GM12873 (cell line): ENCODE measurements at regions not wholly inside any gene's neighbourhood (a gene's known extent, or its start where the extent isn't known, plus 50 kb on each side); places are given as distances from the start of the nearest gene placed in this dataset.

Source experiments
- CTCF ChIP-seq: IDR thresholded peaks from 2 replicates; pipeline ENCODE4 v1.5.1; 2012; ENCODE audit warnings: low read depth, mild to moderate bottlenecking, moderate library complexity, low read length, control low read depth; ENCODE audit not compliant: insufficient read depth; ENCODE audit errors: missing control alignments

- no peak for TF ChIP-seq CTCF
Measured at GRCh38 chr2:165033402-165033801, 78.1 kb upstream of the SLC38A11 start.

GRCh38 chr2:165032559-165032958 is 77.2 kb upstream of the SLC38A11 start:
- TF ChIP-seq CTCF = no peak

- no peak for TF ChIP-seq CTCF
Measured at GRCh38 chr2:165024199-165024598, 68.9 kb upstream of the SLC38A11 start.

- no peak for TF ChIP-seq CTCF
Measured at GRCh38 chr2:165022781-165023180, 67.5 kb upstream of the SLC38A11 start.

GRCh38 chr2:165017966-165018596 is 62.8 kb upstream of the SLC38A11 start:
- TF ChIP-seq CTCF = no peak

GRCh38 chr2:165016772-165017411 is 61.6 kb upstream of the SLC38A11 start:
- TF ChIP-seq CTCF = peak; percentile 59

- peak; percentile 89 for TF ChIP-seq CTCF
Measured at GRCh38 chr2:165015052-165015642, 59.8 kb upstream of the SLC38A11 start.
